Putamen (tissue), 1 donor: ENCODE measurements at regions not wholly inside any gene's neighbourhood (a gene's known extent, or its start where the extent isn't known, plus 50 kb on each side); places are given as distances from the start of the nearest gene placed in this dataset.

Experiments used
- DNase-seq: peaks from one replicate; pipeline ENCODE4 v3.0.0-alpha.2; 2016; ENCODE audit warnings: low spot score

GRCh38 chr2:236932831-236933361 lies 152.8 kb upstream of the COPS8 start:
- DNase-seq, result no peak

GRCh38 chr2:236934166-236934565 lies 151.5 kb upstream of the COPS8 start:
- no peak for DNase-seq

- DNase-seq, result no peak
Observed at GRCh38 chr2:236934656-236935055, 151.0 kb upstream of the COPS8 start.

GRCh38 chr2:236935083-236935482 lies 150.6 kb upstream of the COPS8 start:
- DNase-seq, result no peak

- no peak for DNase-seq
Observed at GRCh38 chr2:236935631-236936445, 149.9 kb upstream of the COPS8 start.

GRCh38 chr2:236936446-236936940 lies 149.2 kb upstream of the COPS8 start:
- no peak for DNase-seq

GRCh38 chr2:236938126-236938525 lies 147.6 kb upstream of the COPS8 start:
- no peak for DNase-seq

GRCh38 chr2:236939271-236939670 lies 146.4 kb upstream of the COPS8 start:
- DNase-seq, result no peak

- DNase-seq, result no peak
Observed at GRCh38 chr2:236939721-236940231, 145.9 kb upstream of the COPS8 start.

- no peak for DNase-seq
Observed at GRCh38 chr2:236940497-236940896, 145.2 kb upstream of the COPS8 start.

GRCh38 chr2:236940916-236941520 lies 144.7 kb upstream of the COPS8 start:
- no peak for DNase-seq

GRCh38 chr2:236941551-236941950 lies 144.1 kb upstream of the COPS8 start:
- DNase-seq, result no peak

GRCh38 chr2:236942554-236942953 lies 143.1 kb upstream of the COPS8 start:
- no peak for DNase-seq

- no peak for DNase-seq
Observed at GRCh38 chr2:236943068-236943467, 142.6 kb upstream of the COPS8 start.

GRCh38 chr2:236943841-236944513 lies 141.7 kb upstream of the COPS8 start:
- no peak for DNase-seq

- no peak for DNase-seq
Observed at GRCh38 chr2:236944561-236944960, 141.1 kb upstream of the COPS8 start.

GRCh38 chr2:236945431-236946016 lies 140.2 kb upstream of the COPS8 start:
- no peak for DNase-seq

- DNase-seq, result no peak
Observed at GRCh38 chr2:236946871-236947270, 138.8 kb upstream of the COPS8 start.

- no peak for DNase-seq
Observed at GRCh38 chr2:236947294-236947693, 138.4 kb upstream of the COPS8 start.

GRCh38 chr2:236947896-236948295 lies 137.8 kb upstream of the COPS8 start:
- no peak for DNase-seq

- DNase-seq, result no peak
Observed at GRCh38 chr2:236949089-236949905, 136.4 kb upstream of the COPS8 start.
